Parathyroid adenoma (tissue), 2 donors: ENCODE measurements at regions not wholly inside any gene's neighbourhood (a gene's known extent, or its start where the extent isn't known, plus 50 kb on each side); places are given as distances from the start of the nearest gene placed in this dataset.

ENCODE experiments used
- H2AFZ ChIP-seq: fragments of 300-600 bp; sonication (generic); one replicate; pipeline ENCODE4 v1.7.0; 2017; ENCODE audit warnings: antibody characterized with exemption, mild to moderate bottlenecking
- H3K27ac ChIP-seq: fragments of 300-600 bp; sonication (generic); one replicate; pipeline ENCODE4 v1.7.0; 2017
- H3K27me3 ChIP-seq: fragments of 300-600 bp; sonication (generic); one replicate; pipeline ENCODE4 v1.7.0; 2017; ENCODE audit warnings: low read length; ENCODE audit not compliant: control insufficient read depth, insufficient read depth
- H3K36me3 ChIP-seq: fragments of 300-600 bp; sonication (generic); one replicate; pipeline ENCODE4 v1.7.0; 2017; ENCODE audit warnings: low read length; ENCODE audit not compliant: control insufficient read depth, insufficient read depth
- H3K4me1 ChIP-seq: fragments of 300-600 bp; sonication (generic); one replicate; pipeline ENCODE4 v1.7.0; 2017; ENCODE audit warnings: control low read depth
- H3K4me2 ChIP-seq: fragments of 300-600 bp; sonication (generic); one replicate; pipeline ENCODE4 v1.7.0; 2017; ENCODE audit warnings: low read length
- H3K4me3 ChIP-seq: fragments of 300-600 bp; sonication (generic); one replicate; pipeline ENCODE4 v1.7.0; 2017; ENCODE audit warnings: low read depth, low read length
- H3K79me2 ChIP-seq: fragments of 300-600 bp; sonication (generic); one replicate; pipeline ENCODE4 v1.7.0; 2017; ENCODE audit warnings: control low read depth
- H3K9ac ChIP-seq: fragments of 300-600 bp; sonication (generic); one replicate; pipeline ENCODE4 v1.7.0; 2017; ENCODE audit warnings: mild to moderate bottlenecking
- H3K9me3 ChIP-seq: fragments of 300-600 bp; sonication (generic); one replicate; pipeline ENCODE4 v1.7.0; 2017; ENCODE audit warnings: low read length; ENCODE audit not compliant: control insufficient read depth
- TF ChIP-seq, protein P1 (sequence below): fragments of 300-600 bp; sonication (generic); IDR thresholded peaks from one replicate; pipeline ENCODE4 v1.7.0; 2017; ENCODE audit warnings: antibody characterized with exemption, mild to moderate bottlenecking
- donor health status: primary hyperparathyroidism.

DNA sequence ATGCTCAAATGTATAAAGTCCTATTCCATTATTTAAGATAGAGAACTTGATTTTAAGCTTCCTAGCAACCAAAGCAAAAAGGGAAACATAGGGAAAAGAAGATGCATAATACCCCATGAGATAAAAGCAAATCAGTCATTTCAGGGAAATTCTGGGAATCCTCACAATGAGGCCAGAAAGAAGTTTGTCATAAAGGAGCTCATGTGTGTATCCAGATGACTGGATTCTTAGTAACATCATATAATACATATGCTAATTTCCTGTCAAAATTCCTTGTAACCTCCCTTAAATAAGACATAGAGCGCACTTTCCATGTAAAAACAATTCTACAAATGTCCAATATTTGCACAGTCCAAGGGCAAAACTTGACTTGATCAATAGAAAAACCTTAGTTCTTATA is 411.0 kb upstream of the WWC1 start:
- no peaks in the 10 kb centered on the region for H3K4me1 ChIP-seq
- no peak overlapping the region for H3K4me2 ChIP-seq
- TF ChIP-seq, protein P1, sequence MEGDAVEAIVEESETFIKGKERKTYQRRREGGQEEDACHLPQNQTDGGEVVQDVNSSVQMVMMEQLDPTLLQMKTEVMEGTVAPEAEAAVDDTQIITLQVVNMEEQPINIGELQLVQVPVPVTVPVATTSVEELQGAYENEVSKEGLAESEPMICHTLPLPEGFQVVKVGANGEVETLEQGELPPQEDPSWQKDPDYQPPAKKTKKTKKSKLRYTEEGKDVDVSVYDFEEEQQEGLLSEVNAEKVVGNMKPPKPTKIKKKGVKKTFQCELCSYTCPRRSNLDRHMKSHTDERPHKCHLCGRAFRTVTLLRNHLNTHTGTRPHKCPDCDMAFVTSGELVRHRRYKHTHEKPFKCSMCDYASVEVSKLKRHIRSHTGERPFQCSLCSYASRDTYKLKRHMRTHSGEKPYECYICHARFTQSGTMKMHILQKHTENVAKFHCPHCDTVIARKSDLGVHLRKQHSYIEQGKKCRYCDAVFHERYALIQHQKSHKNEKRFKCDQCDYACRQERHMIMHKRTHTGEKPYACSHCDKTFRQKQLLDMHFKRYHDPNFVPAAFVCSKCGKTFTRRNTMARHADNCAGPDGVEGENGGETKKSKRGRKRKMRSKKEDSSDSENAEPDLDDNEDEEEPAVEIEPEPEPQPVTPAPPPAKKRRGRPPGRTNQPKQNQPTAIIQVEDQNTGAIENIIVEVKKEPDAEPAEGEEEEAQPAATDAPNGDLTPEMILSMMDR, result no peak
- no peaks in the 10 kb centered on the region for H3K9me3 ChIP-seq
- H3K27me3 ChIP-seq, result no peaks in the 10 kb centered on the region
- H3K36me3 ChIP-seq, result no peaks in the 10 kb centered on the region
- H3K27ac ChIP-seq, result no peak overlapping the region
- no peak overlapping the region for H3K4me3 ChIP-seq
- no peak overlapping the region for H3K9ac ChIP-seq
- no peaks in the 10 kb centered on the region for H3K79me2 ChIP-seq
- H2AFZ ChIP-seq, result no peak overlapping the region

DNA sequence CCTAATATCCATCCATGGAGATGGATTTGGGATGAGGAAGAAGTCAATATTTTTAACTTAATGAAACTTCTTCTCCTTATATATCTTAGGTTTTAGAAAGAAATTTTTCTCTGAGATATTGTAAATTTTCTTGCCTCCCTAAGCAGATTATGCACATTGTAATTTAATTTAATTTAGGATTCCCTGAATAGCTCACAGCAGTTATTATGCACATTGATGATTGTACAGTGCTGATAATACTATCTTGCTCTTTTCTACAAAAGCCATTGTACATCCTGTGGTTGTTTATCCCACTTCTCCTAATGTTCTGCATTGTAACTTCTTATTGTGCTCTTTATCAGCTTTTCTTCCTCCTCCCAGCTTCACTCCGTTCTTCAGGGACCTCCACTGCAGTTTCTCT is 410.4 kb upstream of the WWC1 start:
- TF ChIP-seq, protein P1, result no peak

DNA sequence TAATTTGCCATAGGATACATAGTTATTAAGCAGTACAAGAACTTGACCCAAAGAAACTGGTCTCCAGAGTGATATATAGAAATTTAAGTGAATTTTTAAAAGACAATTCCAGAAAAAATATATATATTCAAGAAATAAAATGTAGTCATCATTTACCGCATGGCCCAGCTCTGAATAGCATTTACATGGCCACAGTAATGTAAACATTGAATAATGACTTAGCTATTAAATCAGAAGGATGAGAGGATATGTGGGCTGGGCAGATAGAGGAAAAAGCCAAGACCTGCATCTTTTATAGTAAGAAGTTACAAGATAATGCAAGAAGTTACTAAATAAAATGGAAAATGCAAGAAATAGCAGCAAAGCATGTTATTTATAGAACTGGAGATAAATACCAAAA is 405.2 kb upstream of the WWC1 start:
- no peaks in the 10 kb centered on the region for H3K4me1 ChIP-seq
- no peak overlapping the region for H3K9ac ChIP-seq
- H3K4me3 ChIP-seq, result no peak overlapping the region
- no peak overlapping the region for H2AFZ ChIP-seq
- H3K27ac ChIP-seq, result no peak overlapping the region
- no peaks in the 10 kb centered on the region for H3K9me3 ChIP-seq
- H3K79me2 ChIP-seq, result no peaks in the 10 kb centered on the region
- no peak overlapping the region for H3K4me2 ChIP-seq
- no peaks in the 10 kb centered on the region for H3K36me3 ChIP-seq
- H3K27me3 ChIP-seq, result no peaks in the 10 kb centered on the region
- TF ChIP-seq, protein P1, result no peak

More for the DNA sequence above, 410.4 kb upstream of the WWC1 start:
- Histone ChIP-seq H3K9me3 (no peaks in the 10 kb centered on the region), H3K4me3 (no peak overlapping the region), H3K27me3 (no peaks in the 10 kb centered on the region), H3K9ac (no peak overlapping the region), H2AFZ (no peak overlapping the region), H3K36me3 (no peaks in the 10 kb centered on the region), H3K4me2 (no peak overlapping the region), H3K79me2 (no peaks in the 10 kb centered on the region), H3K4me1 (no peaks in the 10 kb centered on the region), H3K27ac (no peak overlapping the region)

DNA sequence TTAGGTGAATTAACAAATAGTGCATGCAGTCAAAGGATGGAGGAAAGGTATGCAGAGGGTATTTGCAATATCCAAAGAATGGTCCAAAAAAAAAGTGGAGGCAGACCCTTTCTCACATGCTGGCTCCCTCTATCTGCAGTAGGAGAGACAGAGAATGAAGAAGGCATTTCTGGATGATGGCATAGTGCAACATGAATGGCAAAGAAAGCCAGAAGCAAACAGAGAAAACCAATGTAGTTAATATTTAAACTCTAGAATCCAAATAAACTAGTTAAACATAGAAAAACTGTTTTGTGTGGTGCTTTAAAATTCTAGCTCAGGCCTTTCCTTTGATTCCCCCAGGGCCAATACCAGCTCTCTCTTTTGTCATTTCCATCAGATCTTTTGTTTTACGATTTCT is 403.1 kb upstream of the WWC1 start:
- H3K27me3 ChIP-seq, result no peaks in the 10 kb centered on the region
- H3K4me2 ChIP-seq, result no peak overlapping the region
- TF ChIP-seq, protein P1, result no peak

DNA sequence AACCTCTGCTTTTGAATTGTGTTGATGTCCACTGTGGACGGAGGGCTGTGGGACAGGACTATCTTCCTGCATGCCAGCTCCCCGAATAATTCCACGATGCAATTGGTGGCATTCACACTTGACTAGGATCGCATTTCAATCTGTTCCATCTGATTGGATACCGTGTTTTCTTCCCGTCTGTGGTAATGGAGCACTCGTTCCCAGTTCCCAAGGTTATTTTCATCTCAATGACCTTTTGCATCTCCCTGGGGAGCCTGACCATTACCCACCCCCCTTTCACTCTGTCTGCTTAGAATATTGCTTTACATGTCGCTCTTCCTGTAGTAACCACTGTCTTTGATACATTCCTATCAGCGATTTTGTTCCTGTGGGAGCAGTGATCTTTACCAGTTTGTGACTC is 402.2 kb upstream of the WWC1 start:
- Histone ChIP-seq H3K36me3 (no peaks in the 10 kb centered on the region), H3K27ac (no peak overlapping the region), H3K4me3 (no peak overlapping the region), H3K4me1 (no peaks in the 10 kb centered on the region), H3K9me3 (no peaks in the 10 kb centered on the region), H3K4me2 (no peak overlapping the region), H3K79me2 (no peaks in the 10 kb centered on the region), H3K27me3 (no peaks in the 10 kb centered on the region), H2AFZ (no peak overlapping the region), H3K9ac (no peak overlapping the region)
- TF ChIP-seq, protein P1, result no peak

More for the DNA sequence above, 403.1 kb upstream of the WWC1 start:
- Histone ChIP-seq H3K79me2 (no peaks in the 10 kb centered on the region), H3K27ac (no peak overlapping the region), H3K36me3 (no peaks in the 10 kb centered on the region), H2AFZ (no peak overlapping the region), H3K9me3 (no peaks in the 10 kb centered on the region), H3K4me3 (no peak overlapping the region), H3K4me1 (no peaks in the 10 kb centered on the region), H3K9ac (no peak overlapping the region)
